ENCODE measurements at regions not wholly inside any gene's neighbourhood (a gene's known extent, or its start where the extent isn't known, plus 50 kb on each side); places are given as distances from the start of the nearest gene placed in this dataset.
A peak's percentile ranks its signal among the peaks of the same experiment; 100 is the strongest.

- TF ChIP-seq POLR2AphosphoS5 (IDR thresholded peaks at IDR 0.05; ENCODE audit: low read depth) (no peak), CTCF (IDR thresholded peaks at IDR 0.05; ENCODE audit: insufficient read depth, low read length) (peak; percentile 28)
- DNase-seq (ENCODE audit: low read depth in 1 of 2, low spot score in 1 of 2) = peak in 1 of 2 experiments; percentile 2
- Histone ChIP-seq H3K27ac (replicated peaks) (no peak overlapping the region), H3K4me3 (replicated peaks; ENCODE audit: insufficient read depth, low read length) (no peak overlapping the region), H3K27me3 (ENCODE audit: insufficient read depth, poor library complexity, severe bottlenecking) (no peaks in the 10 kb centered on the region)
Measured at GRCh38 chr11:82494988-82495432, 238.7 kb downstream of the FAM181B start.

GRCh38 chr11:82474876-82475275 lies 258.8 kb downstream of the FAM181B start:
- H3K27ac ChIP-seq (replicated peaks) = no peak overlapping the region
- no peak for DNase-seq (ENCODE audit: low read depth in 1 of 2, low spot score in 1 of 2)
- no peak for TF ChIP-seq SPI1 (IDR thresholded peaks at IDR 0.05; ENCODE audit: borderline replicate concordance, low read depth)
- TF ChIP-seq GABPA (IDR thresholded peaks at IDR 0.05; ENCODE audit: low read depth) = no peak
- TF ChIP-seq POLR2AphosphoS5 (IDR thresholded peaks at IDR 0.05; ENCODE audit: low read depth) = no peak
- TF ChIP-seq, protein P1, sequence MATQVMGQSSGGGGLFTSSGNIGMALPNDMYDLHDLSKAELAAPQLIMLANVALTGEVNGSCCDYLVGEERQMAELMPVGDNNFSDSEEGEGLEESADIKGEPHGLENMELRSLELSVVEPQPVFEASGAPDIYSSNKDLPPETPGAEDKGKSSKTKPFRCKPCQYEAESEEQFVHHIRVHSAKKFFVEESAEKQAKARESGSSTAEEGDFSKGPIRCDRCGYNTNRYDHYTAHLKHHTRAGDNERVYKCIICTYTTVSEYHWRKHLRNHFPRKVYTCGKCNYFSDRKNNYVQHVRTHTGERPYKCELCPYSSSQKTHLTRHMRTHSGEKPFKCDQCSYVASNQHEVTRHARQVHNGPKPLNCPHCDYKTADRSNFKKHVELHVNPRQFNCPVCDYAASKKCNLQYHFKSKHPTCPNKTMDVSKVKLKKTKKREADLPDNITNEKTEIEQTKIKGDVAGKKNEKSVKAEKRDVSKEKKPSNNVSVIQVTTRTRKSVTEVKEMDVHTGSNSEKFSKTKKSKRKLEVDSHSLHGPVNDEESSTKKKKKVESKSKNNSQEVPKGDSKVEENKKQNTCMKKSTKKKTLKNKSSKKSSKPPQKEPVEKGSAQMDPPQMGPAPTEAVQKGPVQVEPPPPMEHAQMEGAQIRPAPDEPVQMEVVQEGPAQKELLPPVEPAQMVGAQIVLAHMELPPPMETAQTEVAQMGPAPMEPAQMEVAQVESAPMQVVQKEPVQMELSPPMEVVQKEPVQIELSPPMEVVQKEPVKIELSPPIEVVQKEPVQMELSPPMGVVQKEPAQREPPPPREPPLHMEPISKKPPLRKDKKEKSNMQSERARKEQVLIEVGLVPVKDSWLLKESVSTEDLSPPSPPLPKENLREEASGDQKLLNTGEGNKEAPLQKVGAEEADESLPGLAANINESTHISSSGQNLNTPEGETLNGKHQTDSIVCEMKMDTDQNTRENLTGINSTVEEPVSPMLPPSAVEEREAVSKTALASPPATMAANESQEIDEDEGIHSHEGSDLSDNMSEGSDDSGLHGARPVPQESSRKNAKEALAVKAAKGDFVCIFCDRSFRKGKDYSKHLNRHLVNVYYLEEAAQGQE (IDR thresholded peaks at IDR 0.05; ENCODE audit: insufficient replicate concordance, low read depth) = no peak
- TF ChIP-seq CTCF (IDR thresholded peaks at IDR 0.05; ENCODE audit: insufficient read depth, low read length) = no peak
- H3K4me3 ChIP-seq (replicated peaks; ENCODE audit: insufficient read depth, low read length) = no peak overlapping the region
- H3K27me3 ChIP-seq (ENCODE audit: insufficient read depth, poor library complexity, severe bottlenecking) = no peaks in the 10 kb centered on the region

DNA sequence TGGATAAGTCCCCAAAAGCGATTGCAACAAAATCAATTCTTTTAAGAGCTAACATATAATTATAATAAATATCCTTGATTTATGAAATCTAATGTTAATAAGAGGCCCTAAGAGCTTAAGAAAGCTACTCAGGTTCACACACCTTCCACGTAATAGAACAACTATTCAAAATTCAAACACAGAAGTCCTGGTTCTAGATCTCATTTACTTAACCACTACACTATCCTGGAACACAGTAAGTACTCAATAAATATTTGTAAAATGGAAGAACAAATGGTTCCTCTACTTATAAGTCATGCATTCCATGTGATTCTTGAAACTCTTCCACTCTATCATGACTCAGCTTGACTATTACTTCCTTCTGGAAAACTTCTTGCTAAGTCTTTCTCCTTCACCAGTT lies 268.2 kb downstream of the FAM181B start:
- DNase-seq (ENCODE audit: low read depth in 1 of 2, low spot score in 1 of 2) = no peak
- Histone ChIP-seq H3K27me3 (ENCODE audit: insufficient read depth, poor library complexity, severe bottlenecking) (no peaks in the 10 kb centered on the region), H3K27ac (replicated peaks) (no peak overlapping the region), H3K4me3 (replicated peaks; ENCODE audit: insufficient read depth, low read length) (no peak overlapping the region)
- TF ChIP-seq SPI1 (IDR thresholded peaks at IDR 0.05; ENCODE audit: borderline replicate concordance, low read depth) (no peak), POLR2AphosphoS5 (IDR thresholded peaks at IDR 0.05; ENCODE audit: low read depth) (no peak), CTCF (IDR thresholded peaks at IDR 0.05; ENCODE audit: insufficient read depth, low read length) (no peak), GABPA (IDR thresholded peaks at IDR 0.05; ENCODE audit: low read depth) (no peak)
- TF ChIP-seq, protein P1 (IDR thresholded peaks at IDR 0.05; ENCODE audit: insufficient replicate concordance, low read depth) = no peak

GRCh38 chr11:82462608-82463242 lies 270.9 kb downstream of the FAM181B start:
- no peaks in the 10 kb centered on the region for H3K27me3 ChIP-seq (ENCODE audit: insufficient read depth, poor library complexity, severe bottlenecking)
- TF ChIP-seq CTCF (IDR thresholded peaks at IDR 0.05; ENCODE audit: insufficient read depth, low read length) (no peak), SPI1 (IDR thresholded peaks at IDR 0.05; ENCODE audit: borderline replicate concordance, low read depth) (no peak), GABPA (IDR thresholded peaks at IDR 0.05; ENCODE audit: low read depth) (no peak), POLR2AphosphoS5 (IDR thresholded peaks at IDR 0.05; ENCODE audit: low read depth) (no peak)
- TF ChIP-seq, protein P1 (IDR thresholded peaks at IDR 0.05; ENCODE audit: insufficient replicate concordance, low read depth) = no peak
- DNase-seq (ENCODE audit: low read depth in 1 of 2, low spot score in 1 of 2) = no peak
- H3K4me3 ChIP-seq (replicated peaks; ENCODE audit: insufficient read depth, low read length) = no peak overlapping the region
- H3K27ac ChIP-seq (replicated peaks) = no peak overlapping the region

Measured in HL-60 (cell line).